ENCODE measurements at regions not wholly inside any gene's neighbourhood (a gene's known extent, or its start where the extent isn't known, plus 50 kb on each side); places are given as distances from the start of the nearest gene placed in this dataset.
"Not testable (repeated sequence)": the region's sequence is repeated elsewhere in the genome, so short reads cannot be mapped to it uniquely, and the experiment has no call there.

DNA sequence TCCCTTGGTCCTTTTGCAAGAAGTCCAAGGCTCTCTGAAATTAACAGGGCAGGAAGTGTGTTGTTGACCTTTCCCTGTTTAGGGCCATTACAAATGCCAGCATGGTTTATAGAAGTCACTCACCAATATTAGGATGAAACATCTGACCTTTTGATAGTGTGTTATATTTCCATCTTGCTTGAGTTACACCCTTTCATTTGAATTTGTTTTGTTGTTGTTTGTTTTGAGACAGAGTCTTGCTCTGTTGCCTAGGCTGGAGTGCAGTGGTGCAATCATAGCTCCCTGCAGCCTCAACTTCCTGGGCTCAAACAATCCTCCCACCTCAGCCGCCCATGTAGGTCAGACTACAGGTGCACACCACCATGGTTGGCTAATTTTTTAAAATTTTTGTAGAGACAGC is 241.1 kb upstream of the USP9Y start:
- DNase-seq: no peak

DNA sequence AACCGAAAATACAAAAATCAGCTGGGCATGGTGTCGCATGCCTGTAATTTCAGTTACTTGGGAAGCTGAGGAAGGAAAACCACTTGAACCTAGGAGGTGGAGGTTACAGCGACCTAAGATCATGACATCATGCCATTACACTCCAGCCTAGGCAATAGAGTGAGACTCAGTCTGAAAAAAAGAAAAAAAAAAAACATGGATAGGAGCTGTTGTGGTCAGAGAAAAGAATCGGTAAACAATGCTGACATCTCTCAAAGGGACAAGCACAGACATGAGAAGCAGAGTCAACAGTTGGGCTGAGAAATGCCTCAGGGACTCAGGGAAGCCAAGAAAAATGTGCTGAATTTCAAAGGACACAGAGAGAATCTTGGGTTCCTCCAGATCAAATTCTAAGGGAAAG is 236.9 kb upstream of the USP9Y start:
- DNase-seq: no peak

DNA sequence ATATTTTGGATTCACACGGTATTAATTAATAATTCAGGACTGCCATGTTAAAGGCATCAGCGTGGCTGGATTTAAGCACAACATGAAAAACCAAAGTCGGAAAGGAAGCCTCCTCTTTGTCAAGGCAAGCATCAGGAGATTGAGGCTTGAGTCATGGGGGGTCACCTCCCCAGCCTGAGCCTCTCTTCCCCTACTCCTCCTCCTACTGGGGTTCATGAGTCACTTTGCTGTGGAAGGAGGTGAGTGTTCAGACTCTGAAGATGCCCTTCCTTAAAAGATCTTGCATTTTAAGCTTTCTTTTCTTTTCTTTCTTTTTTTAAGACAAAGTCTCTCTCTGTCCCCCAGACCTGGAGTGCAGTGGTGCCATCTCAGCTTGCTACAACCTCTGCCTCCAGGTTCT is 235.3 kb upstream of the USP9Y start:
- DNase-seq: no peak

DNA sequence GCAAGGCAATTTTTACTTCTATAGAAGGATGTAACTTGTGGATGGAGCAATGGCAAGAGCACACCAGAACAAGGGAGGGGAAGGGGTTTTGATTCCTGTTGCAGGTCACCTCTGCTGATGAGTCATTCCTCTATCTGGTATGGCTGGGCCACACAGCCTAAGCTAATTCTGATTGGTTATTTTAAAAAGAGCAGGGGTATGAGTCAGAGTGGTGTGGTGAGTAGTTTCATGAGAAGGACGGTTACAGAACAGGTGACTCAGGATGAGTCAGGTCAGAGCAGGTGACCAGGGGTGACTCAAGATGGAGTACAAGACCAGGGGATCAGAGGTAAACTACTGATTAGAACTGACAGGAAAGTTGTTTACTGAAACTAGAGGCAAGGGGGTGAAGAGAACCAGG is 231.9 kb upstream of the USP9Y start:
- no peak for DNase-seq

DNA sequence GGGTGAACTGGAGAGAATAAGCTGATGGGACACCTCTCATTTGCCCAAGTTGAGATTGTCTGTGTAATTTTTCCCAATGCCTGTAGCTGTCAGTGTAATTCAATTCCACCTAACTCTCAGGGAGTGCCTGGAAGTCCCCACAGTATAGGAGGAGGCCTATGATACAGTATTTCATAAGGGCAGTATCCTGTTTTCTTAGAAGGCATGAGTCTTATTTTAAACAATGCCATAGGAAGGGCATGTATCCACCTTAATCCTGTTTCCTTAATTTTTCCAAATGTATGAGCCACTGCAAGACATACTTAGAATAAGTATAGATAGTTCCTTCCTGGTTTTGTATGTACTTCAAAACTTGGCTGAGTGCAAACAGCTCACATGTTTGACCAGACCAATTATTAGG is 226.6 kb upstream of the USP9Y start:
- no peak for DNase-seq

DNA sequence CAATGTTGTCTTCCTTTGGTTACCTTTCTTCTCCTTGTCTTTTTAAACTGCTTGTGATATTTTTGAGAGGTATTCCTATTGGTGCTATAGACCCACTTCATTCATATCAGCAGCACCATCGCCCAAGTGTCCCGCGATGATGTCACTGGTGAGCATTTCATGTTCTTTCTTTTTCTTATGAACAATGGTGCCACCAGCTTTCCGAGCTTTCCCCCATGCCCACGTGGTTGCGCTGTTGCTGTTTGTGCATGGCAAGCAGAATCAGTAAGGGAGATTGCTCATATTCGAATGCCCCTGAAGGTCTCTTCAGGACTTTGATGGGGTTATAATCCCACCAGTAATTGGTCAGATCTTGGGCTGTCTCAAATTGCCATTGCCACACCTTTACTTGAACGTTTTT is 221.6 kb upstream of the USP9Y start:
- DNase-seq: peak; percentile 45

DNA sequence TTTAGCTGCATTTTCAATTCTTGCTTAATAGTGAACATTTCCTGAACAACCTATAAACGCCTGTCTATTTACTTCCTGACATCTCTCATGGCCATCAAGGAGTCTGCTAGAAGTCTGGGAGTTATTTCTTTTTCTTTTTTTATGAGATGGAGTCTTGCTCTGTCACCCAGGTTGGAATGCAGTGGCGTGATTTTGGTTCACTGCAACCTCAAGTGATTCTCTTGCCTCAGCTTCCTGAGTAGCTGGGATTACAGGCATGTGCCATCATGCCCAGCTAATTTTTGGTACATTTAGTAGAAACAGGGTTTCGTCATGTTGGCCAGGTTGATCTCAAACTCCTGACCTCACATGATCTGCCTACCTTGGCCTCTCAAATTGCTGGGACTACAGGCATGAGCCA is 217.6 kb upstream of the USP9Y start:
- no peak for DNase-seq

DNA sequence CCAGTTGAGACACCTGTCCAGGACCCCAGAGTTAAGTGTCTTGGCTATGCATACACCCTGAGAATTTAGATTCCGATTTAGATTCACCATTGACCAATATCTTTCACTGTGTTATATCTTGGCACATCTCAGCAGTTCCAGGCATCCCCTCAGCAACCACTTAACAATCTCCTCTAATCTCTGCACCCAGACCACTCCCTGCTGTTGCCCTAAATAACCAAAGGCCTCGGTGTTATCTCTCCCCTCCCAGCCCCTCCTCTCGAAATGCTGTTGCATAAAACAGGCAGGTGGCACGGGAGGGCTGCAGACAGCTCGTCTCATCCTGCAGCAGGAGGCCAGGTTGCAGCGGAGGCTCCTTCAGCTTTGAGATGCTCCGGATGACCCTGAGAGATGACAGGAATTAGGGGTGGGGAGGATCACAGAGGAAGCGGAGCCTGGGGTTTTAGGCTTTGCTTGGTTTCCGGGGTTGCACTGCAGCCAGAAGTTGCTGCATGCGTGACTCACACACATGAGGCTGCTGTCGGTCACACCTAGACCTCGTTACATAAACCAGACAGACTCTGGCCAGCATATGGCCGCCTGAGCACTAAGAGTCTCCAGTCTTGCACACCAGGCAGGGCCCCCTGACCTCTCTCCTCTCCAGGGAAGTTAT is 210.3 kb upstream of the USP9Y start:
- DNase-seq: no peak

DNA sequence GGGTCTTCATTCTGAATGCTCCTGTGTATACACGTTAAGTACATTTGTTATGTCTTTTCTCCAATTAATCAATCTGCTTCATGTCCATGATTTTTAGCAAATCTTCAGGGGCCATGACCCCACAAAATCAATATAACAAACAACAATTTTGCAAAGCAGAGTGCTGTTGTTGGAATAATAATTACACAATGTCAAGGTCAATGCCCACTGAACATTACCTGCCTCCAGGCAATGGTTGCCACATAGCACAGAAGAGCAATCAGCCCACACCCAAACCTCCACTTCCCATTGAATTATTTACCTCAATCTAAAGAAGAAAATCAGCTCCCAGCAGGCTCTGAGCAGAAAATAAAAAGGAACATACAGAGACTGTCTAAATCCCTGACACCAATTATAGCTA is 208.8 kb upstream of the USP9Y start:
- no peak for DNase-seq

DNA sequence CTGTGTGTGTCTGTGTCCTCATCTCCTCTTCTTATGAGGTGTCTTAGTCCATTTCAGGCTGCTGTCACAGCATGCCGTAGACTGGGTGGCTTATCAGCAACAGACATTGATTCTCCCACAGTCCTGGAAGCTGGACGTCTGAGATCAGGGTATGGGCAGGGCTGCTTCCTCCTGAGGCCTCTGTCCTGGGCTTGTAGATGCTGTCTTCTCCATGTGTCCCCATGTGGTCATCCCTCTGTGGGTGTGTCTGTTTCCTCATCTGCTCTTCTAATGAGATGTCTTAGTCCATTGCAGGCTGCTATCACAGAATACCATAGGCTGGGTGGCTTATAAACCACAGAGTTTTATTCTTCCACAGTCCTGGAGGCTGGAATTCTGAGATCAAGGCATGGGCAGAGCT is 205.0 kb upstream of the USP9Y start:
- DNase-seq: no peak

DNA sequence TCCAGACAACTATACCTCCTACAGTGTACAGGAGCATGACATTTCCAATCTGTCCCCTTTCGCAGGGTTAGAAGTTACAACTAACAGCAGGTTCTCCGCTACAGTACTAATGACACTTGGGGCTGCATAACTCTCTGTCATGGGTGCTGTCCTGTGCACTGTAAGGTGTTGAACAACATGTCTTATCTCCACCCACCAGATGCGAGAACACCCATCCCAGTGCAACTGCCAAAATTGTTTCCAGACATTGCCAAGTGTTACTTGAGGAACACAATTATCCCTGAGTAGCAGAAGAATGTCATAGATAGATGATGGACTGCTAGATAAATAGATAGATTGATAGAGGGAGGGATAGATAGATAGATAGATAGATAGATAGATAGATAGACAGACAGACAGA is 200.9 kb upstream of the USP9Y start:
- no peak for DNase-seq

DNA sequence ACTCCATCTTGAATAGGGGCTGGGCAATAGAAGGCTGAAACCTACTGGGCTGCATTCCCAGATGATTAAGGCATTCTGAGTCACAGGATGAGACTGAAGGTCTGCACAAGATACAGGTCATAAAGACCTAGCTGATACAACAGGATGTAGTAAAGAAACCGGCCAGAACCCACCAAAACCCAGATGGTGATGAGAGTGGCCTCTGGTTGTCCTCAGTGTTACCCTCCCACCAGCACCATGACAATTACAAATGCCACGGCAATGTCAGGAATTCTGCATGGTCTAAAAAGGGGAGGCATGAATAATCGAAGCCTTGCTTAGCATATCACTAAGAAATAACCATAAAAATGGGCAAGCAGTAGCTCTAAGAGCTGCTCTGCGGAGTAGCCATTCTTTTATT is 197.0 kb upstream of the USP9Y start:
- not testable (repeated sequence) for DNase-seq

DNA sequence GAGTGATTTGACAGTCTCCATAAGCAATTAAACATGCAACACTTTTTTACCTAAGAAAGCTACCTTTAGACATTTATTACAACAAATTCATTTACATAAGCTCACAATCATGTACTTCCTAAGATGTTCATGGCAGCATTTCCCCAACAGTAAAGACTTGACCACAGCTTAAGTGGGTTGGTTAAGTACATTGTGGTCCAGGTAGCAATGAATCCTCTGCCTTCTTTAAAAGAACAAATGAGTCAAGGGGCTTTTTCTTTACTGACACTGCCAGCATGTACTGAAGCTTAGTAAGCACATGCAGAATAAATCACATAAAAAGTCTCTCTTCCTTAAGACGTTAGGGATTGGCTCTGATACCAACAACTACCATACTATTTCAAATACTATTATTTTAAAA is 183.7 kb upstream of the USP9Y start:
- DNase-seq: no peak

DNA sequence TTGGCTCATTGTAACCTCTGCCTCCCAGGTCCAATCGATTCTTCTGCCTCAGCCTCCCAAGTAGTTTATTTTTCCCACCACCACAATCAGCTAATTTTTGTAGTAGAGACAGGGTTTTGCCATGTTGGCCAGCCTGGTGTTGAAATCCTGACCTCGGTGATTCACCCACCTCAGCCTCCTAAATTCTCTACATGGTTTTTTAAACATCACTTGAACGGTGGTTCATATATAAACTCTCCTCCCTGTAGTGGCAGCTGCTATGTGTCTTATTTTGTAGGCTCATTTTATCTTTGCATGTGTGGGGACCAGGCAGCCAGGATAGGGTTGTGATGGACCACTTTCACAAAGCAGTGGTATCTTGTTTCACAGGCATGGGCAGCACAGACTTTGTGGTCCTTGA is 175.8 kb upstream of the USP9Y start:
- no peak for DNase-seq

DNA sequence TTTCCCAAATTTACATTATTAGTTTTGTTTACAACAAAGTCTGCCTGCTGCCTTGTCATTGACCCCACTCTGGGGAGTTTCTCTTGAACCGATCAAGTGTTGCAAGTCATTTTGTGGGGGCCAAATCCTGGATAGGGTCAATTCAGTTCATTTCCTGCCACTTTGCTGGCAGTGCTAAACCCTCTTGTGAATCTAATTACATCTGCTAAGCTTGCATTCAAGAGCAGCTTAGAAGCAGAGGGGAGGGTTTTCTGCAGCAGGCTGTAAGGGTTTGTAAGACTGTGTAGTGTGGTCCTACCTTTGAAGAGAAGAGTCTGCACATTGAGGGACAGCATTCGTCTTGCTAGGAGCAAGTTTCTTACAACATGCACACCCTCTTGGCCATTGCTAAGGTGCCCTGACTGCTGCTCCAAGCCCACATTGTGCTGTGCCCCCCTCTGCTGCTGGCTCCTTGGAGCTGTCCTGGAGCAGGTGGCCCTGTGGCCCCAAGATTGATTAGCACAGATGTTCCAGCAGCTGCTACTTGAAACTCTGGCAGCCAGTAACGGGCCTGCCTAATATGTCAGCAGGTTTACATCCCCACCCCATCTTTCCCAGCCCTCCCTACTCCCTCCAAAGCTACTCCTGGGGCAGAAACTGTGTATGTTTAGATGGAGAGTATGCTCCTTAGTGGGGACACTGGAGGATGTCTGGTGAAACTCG is 174.5 kb upstream of the USP9Y start:
- DNase-seq: no peak

DNA sequence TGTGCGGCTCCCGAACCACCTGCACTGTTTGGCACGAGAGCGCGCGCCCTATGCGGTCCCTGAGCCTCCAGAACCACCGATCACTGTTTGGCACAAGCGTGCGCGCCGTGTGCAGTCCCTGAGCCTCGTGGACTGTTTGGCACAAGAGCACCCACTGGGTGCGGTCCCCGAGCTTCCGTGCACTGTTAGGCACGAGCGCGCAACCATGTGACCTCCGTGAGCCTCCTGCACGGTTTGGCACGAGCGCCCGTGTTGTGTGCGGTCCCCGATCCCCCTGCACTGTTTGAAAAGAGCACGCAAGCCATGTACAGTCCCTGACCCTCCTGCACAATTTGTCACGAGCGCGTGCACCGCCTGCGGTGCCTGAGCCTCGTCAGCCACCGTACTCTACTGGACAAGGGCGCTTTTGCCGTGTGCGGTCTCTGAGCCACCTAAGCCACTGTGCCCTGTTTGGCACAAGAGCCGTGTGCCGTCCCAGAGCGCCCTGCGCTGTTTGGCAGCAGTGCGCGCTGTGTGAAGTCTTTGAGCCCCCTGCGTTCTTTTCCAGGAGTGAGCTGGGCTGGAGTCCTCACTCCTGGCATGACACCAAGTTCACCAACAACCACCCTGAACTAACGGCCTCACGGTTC is 163.7 kb upstream of the USP9Y start:
- no peak for DNase-seq

DNA sequence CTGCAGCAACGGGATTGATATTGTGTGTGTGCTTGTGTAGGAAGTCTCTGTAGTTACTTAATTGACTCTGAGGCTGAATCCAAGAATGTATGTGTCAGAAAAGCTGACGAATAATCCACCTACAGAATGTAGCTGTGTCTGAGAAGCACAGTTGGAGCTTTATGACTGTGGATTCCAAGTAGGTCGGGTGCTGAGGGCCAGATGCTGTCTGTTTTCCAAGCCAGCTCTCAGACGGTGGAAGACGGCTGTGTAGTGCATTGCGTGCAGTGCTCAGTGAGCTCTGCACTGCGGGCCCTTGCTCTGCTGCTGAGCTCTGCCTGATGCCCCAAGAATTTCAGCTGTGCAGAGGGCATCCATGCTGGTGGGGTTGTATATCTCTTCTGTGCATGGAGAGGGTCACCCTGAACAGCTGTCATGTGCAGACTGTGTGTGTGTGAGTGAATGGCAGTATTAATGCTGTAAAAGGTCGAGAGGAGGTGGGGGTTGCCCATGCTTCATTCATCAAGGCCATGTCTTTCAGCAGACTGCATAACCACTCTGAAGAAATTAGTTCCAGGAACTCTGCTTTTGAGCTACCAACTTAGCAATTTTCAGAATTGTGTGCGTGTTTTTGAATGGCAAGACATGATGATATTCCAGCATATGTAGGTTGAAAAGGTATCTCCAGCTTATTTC is 154.1 kb upstream of the USP9Y start:
- DNase-seq: no peak

DNA sequence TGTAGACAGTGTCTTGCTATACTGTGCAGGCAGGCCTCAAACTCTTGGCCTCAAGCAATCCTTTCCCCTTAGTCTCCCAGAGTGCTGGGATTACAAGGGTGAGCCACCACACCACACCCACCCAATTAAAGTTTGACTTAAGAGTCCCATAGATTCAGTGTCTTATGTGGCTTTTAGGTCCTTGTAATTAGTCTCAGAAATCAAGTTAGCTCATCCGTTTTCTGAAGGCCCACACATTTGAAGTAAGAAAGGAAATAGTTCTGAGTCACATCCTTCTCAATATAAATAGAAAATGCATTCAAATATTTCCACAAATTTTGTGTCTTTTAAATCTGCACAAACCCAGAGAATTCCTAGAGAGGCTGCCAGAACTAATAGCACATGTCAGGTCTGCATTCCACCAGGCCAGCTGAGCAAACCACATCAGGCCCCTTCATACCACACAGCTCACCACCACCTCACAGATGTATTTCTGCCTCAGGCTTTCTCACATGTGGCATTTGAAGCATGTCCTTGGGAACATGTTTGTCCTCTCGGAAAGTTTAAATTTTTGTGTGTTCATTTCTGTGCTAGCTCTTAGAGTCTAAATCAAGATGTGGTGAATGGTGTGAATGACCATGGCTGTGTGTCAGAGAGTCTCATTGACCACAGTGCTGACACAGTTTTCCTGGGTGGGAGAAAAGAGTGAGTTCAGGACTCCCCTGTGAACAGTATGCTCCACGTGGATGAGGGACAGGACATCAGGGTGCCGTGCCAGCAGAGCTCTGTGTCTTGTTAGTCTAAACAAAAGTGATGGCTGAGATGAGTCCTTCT is 148.4 kb upstream of the USP9Y start:
- DNase-seq: no peak

DNA sequence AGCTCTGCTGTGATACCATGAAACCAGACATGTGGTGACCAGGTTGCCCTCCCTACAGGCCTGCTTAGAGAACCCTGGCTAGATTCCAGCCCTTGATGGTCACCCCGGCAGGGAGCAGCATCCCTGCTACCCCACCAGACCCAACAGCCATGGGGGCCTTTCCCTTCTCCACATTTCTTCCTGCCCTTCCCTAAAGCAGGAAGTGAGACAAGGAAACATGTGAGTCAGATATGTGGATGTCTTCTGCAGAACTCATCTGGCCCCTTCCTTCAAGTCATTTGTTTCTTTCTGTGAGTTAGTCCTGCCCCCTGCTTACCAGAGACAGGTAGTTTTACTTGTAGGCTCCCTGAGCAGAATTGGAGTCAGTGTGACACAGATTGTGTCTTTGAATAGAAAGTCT is 147.1 kb upstream of the USP9Y start:
- DNase-seq: no peak

DNA sequence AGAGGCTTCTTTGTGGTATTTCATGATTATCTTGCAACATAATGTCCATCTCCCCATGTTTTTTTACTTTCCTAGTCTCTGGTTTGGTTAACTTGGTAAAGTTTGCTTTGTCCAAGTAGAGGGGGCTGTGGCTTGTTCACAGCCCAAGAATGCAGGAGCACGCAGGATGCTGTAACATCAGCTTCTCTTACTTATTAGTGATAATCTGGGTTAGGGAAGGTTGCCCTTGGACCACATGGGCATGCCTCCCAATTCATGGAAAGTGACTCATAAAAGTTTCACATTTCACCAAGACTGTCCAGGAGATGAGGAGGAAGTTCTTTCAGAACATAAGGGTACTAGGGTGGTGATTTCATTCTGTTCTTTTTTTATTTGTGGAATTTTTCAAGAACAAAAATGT is 146.0 kb upstream of the USP9Y start:
- no peak for DNase-seq

DNA sequence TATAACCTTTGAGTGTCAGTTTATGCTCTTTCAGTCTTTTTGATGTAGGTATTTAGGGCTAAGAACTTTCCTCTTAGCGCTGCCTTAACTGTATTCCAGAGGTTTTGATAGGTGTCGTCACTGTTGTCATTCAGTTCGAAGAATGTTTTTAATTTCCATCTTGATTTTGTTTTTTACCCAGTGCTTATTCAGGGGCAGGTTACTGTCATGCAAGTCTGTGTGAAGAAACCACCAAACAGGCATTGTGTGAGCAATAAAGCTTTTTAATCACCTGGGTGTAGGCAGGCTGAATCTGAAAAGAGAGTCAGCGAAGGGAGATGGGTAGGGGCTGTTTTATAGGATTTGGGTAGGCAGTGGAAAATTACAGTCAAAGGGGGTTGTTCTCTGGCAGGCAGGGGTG is 142.0 kb upstream of the USP9Y start:
- no peak for DNase-seq

DNA sequence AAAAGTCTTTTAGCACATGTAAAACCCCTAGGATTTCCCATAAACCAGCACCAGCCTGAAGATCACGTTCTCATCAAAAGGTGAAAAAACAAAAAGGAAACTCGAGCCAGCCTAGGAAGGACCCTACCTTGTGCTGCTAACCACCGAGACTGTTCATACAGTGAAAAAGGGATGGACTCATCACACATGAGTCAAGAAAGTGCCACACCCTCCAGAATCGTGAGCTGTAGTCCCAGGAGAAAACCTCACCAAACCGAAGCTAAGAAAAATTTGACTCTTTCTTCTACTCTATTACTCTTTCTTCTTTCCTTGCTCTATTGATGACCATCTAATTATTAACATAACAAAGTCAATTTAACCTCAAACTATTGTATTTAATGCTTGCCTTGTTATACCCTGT is 124.8 kb upstream of the USP9Y start:
- no peak for DNase-seq

DNA sequence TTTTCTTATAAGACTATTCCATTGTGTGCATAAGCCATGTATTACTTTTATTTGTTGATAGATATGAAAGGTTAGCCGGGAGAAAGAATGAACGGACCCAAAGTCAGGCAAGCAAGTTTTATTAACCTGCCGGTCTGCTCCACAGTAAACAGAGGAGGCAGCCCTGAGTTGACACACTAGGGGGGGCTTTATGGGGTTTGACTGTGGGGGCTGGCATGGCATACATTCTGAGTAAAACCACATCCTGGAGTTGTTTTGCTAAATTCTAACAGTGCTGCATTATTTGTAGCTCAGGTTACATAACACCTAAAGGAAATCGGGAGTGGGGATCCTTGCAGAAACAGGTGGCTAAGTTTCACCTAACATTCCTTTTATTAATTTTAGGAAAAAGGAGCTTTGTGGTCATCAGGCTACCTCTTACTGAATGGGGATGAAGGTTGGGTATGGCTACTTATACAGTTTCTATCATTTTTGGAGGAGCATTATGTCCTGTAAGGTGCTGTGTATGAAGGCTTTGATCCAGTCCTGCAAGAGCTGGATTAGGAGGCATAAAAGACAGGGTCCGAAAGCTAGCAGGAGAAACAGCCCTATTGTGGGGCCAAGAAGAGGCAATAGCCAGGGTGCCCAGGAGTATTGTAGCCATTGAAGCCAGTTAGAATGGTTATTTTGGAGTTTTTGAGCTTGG is 107.4 kb upstream of the USP9Y start:
- DNase-seq: no peak
